ENCODE measurements at regions not wholly inside any gene's neighbourhood (a gene's known extent, or its start where the extent isn't known, plus 50 kb on each side); places are given as distances from the start of the nearest gene placed in this dataset.

GRCh38 chr2:67002618-67003371 lies 394.3 kb upstream of the ETAA1 start:
- DNase-seq (ENCODE audit: low spot score): no peak
- no peak for TF ChIP-seq CTCF (IDR thresholded peaks at IDR 0.05; ENCODE audit: extremely low read depth, missing control alignments)

GRCh38 chr2:67006373-67006960 lies 390.7 kb upstream of the ETAA1 start:
- no peak for DNase-seq (ENCODE audit: low spot score)
- TF ChIP-seq CTCF (IDR thresholded peaks at IDR 0.05; ENCODE audit: extremely low read depth, missing control alignments): no peak

GRCh38 chr2:67008155-67008554 lies 389.0 kb upstream of the ETAA1 start:
- no peak for TF ChIP-seq CTCF (IDR thresholded peaks at IDR 0.05; ENCODE audit: extremely low read depth, missing control alignments)
- DNase-seq (ENCODE audit: low spot score): no peak

GRCh38 chr2:67012165-67012564 lies 385.0 kb upstream of the ETAA1 start:
- DNase-seq (ENCODE audit: low spot score): no peak
- TF ChIP-seq CTCF (IDR thresholded peaks at IDR 0.05; ENCODE audit: extremely low read depth, missing control alignments): no peak

- no peak for DNase-seq (ENCODE audit: low spot score)
- no peak for TF ChIP-seq CTCF (IDR thresholded peaks at IDR 0.05; ENCODE audit: extremely low read depth, missing control alignments)
Observed at GRCh38 chr2:67013821-67014220, 383.3 kb upstream of the ETAA1 start.

GRCh38 chr2:67015681-67016080 lies 381.5 kb upstream of the ETAA1 start:
- no peak for DNase-seq (ENCODE audit: low spot score)
- no peak for TF ChIP-seq CTCF (IDR thresholded peaks at IDR 0.05; ENCODE audit: extremely low read depth, missing control alignments)

GRCh38 chr2:67018301-67018700 lies 378.8 kb upstream of the ETAA1 start:
- TF ChIP-seq CTCF (IDR thresholded peaks at IDR 0.05; ENCODE audit: extremely low read depth, missing control alignments): no peak
- DNase-seq (ENCODE audit: low spot score): no peak
